ENCODE measurements at regions not wholly inside any gene's neighbourhood (a gene's known extent, or its start where the extent isn't known, plus 50 kb on each side); places are given as distances from the start of the nearest gene placed in this dataset.

- Histone ChIP-seq H3K27ac (no peak overlapping the region), H3K4me1 (no peaks in the 10 kb centered on the region), H3K4me3 (no peak overlapping the region), H3K36me3 (no peaks in the 10 kb centered on the region), H3K27me3 (peaks cover 0 to 4% (median 0%) of the 10 kb centered on the region in 3 donors), H3K9me3 (peaks cover 0 to 2% (median 0%) of the 10 kb centered on the region in 4 donors)
- intact Hi-C loops (cut with DNase I): no loop called here
- TF ChIP-seq POLR2A (IDR thresholded peaks at IDR 0.05): no peak
- TF ChIP-seq EP300 (IDR thresholded peaks at IDR 0.05): no peak
- TF ChIP-seq CTCF (IDR thresholded peaks at IDR 0.05): no peak
- TF ChIP-seq POLR2AphosphoS5 (IDR thresholded peaks at IDR 0.05): no peak
- 85 to 86% methylated on average over 8 of the region's 8 CpGs for WGBS, 2 donors
- no peak for DNase-seq
Observed at GRCh38 chr13:111480503-111480902, 160.1 kb downstream of the TEX29 start.

DNA sequence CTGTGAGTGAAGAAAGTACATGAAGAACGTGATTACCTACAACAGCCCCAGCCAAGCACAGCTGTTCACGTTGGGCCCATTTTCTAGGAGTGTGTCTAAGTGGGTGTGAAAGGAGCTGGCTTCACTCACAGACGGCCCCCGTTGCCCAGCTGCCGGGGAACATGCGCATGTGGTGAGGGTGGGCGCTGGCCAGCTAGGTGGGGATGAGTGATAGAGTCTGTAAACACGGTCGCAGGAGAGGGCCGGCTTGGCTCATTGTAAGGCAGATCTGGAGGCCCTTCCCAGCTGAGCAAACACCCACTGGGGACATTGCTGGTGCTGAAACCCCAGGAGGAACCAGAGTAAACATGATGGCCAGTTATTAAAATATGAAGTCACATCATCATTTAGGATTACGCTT is 160.5 kb downstream of the TEX29 start:
- intact Hi-C loops (cut with DNase I): no loop called here

GRCh38 chr13:111482126-111482525 is 161.7 kb downstream of the TEX29 start:
- H3K36me3 ChIP-seq: no peaks in the 10 kb centered on the region
- intact Hi-C loops (cut with DNase I): no loop called here
- H3K4me1 ChIP-seq: no peaks in the 10 kb centered on the region
- no peak overlapping the region for H3K27ac ChIP-seq
- no peak overlapping the region for H3K4me3 ChIP-seq
- H3K9me3 ChIP-seq: peaks cover 0 to 11% (median 8%) of the 10 kb centered on the region in 4 donors
- TF ChIP-seq POLR2AphosphoS5 (IDR thresholded peaks at IDR 0.05): no peak
- TF ChIP-seq POLR2A (IDR thresholded peaks at IDR 0.05): no peak
- TF ChIP-seq EP300 (IDR thresholded peaks at IDR 0.05): no peak
- TF ChIP-seq CTCF (IDR thresholded peaks at IDR 0.05): no peak
- no peak for DNase-seq
- peaks cover 0 to 4% (median 0%) of the 10 kb centered on the region in 3 donors for H3K27me3 ChIP-seq
- 79 to 83% methylated on average over 6 of the region's 6 CpGs for WGBS, 2 donors

More for the DNA sequence above, 160.5 kb downstream of the TEX29 start:
- Histone ChIP-seq H3K27ac (no peak overlapping the region), H3K4me3 (no peak overlapping the region), H3K9me3 (peaks cover 0 to 6% (median 0%) of the 10 kb centered on the region in 4 donors), H3K36me3 (no peaks in the 10 kb centered on the region), H3K4me1 (no peaks in the 10 kb centered on the region), H3K27me3 (peaks cover 0 to 4% (median 0%) of the 10 kb centered on the region in 3 donors)
- DNase-seq: no peak
- WGBS, 2 donors: 21 to 51% methylated on average over 11 of the region's 11 CpGs
- TF ChIP-seq POLR2A (IDR thresholded peaks at IDR 0.05) (no peak), CTCF (IDR thresholded peaks at IDR 0.05) (no peak), EP300 (IDR thresholded peaks at IDR 0.05) (no peak), POLR2AphosphoS5 (IDR thresholded peaks at IDR 0.05) (no peak)

DNA sequence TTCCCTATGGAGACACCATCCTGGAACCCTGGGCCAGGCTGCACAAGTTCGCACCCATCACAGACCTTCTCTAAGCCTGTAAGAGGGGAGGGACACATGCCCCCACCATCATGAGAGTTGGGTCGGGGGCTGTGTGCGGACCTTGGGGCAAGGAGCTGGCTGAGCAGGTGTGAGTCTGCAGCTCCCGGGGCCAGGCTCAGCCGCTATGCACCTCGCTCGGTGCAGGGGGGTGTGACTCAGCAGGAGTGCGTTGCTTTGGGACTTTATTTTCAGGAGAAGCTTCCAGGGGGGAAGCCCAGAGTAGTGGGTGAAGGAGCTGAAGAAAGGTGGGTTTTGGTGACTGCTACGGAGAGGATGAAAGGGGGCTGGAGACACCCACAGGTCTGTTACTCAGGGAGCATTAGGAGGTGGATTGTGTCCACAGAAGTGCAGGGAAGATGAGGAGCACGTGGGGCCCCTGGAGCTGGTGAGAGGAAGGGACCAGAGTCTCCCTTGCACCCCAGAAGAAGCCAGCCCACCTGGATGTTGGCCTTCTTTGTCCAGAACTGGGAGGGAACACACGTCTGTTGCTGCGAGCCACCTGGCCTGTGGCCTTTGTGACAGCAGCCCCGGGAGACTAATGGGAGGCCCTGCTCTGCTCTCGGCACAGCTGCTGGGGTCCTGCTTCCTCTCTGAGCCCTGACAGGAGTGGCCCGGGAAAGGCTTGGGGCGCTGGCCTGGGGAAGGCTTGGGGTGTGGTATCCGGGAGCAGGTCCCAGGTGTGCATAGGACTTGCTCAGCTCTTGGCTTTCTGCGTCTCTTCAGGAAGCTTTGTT is 162.6 kb downstream of the TEX29 start:
- DNase-seq: no peak
- Histone ChIP-seq H3K36me3 (no peaks in the 10 kb centered on the region), H3K27ac (no peak overlapping the region), H3K4me3 (no peak overlapping the region), H3K27me3 (peaks cover 0 to 4% (median 0%) of the 10 kb centered on the region in 3 donors), H3K9me3 (peaks cover 0 to 14% (median 9%) of the 10 kb centered on the region in 4 donors), H3K4me1 (no peaks in the 10 kb centered on the region)
- intact Hi-C loops (cut with DNase I): no loop called here
- TF ChIP-seq POLR2A (IDR thresholded peaks at IDR 0.05) (no peak), EP300 (IDR thresholded peaks at IDR 0.05) (no peak), CTCF (IDR thresholded peaks at IDR 0.05) (no peak), POLR2AphosphoS5 (IDR thresholded peaks at IDR 0.05) (no peak)
- WGBS, 2 donors: 80 to 82% methylated on average over 18 of the region's 18 CpGs

Measured in sigmoid colon (tissue), 6 donors.